ENCODE measurements at regions not wholly inside any gene's neighbourhood (a gene's known extent, or its start where the extent isn't known, plus 50 kb on each side); places are given as distances from the start of the nearest gene placed in this dataset.

- Histone ChIP-seq H3K4me2 (ENCODE audit: low read depth, low read length) (no peak overlapping the region), H3K4ac (ENCODE audit: low read depth, low read length) (no peak overlapping the region), H3K27ac (ENCODE audit: insufficient read depth, low read length) (no peak overlapping the region), H3K23ac (ENCODE audit: low read depth, low read length) (no peak overlapping the region), H3K9me1 (ENCODE audit: insufficient read depth, low read length) (no peaks in the 10 kb centered on the region), H3K4me1 (ENCODE audit: control insufficient read depth, insufficient read depth, low read length) (no peaks in the 10 kb centered on the region), H2AK5ac (ENCODE audit: low read depth, low read length) (no peak overlapping the region), H2BK15ac (ENCODE audit: low read depth, low read length) (no peak overlapping the region), H3K79me1 (ENCODE audit: low read depth in 1 of 2, low read length in 2 of 2) (no peaks in the 10 kb centered on the region), H2AK9ac (replicated peaks; ENCODE audit: low read depth, low read length, poor library complexity) (no peak overlapping the region), H3K9ac (ENCODE audit: low read depth, low read length) (no peak overlapping the region), H2AFZ (replicated peaks; ENCODE audit: low read length, poor library complexity) (no peak overlapping the region), H2BK20ac (ENCODE audit: low read depth, low read length) (no peak overlapping the region), H2BK120ac (ENCODE audit: low read depth, low read length) (no peak overlapping the region), H3K18ac (ENCODE audit: low read depth, low read length) (no peak overlapping the region), H4K91ac (ENCODE audit: insufficient read depth, low read depth, low read length) (no peak overlapping the region), H3K9me3 (ENCODE audit: control insufficient read depth, insufficient read depth, low read length) (no peaks in the 10 kb centered on the region), H3K56ac (ENCODE audit: extremely low read depth, insufficient read depth, low read length) (no peak overlapping the region), H3K36me3 (ENCODE audit: control insufficient read depth, insufficient read depth, low read length) (no peaks in the 10 kb centered on the region), H2BK5ac (ENCODE audit: low read depth, low read length, poor library complexity, severe bottlenecking) (no peak overlapping the region), H4K8ac (ENCODE audit: low read depth in 2 of 2, low read length in 2 of 2) (no peak overlapping the region), H4K5ac (ENCODE audit: low read depth, low read length) (no peak overlapping the region), H3K4me3 (ENCODE audit: insufficient read depth, low read depth, low read length) (no peak overlapping the region), H3K27me3 (ENCODE audit: control insufficient read depth, insufficient read depth, low read length) (no peaks in the 10 kb centered on the region), H3K14ac (replicated peaks; ENCODE audit: low read depth, low read length) (no peak overlapping the region), H4K20me1 (ENCODE audit: insufficient read depth, low read length) (no peaks in the 10 kb centered on the region)
- TF ChIP-seq RCOR1 (IDR thresholded peaks at IDR 0.05; ENCODE audit: insufficient replicate concordance, low read length) (no peak), MXI1 (IDR thresholded peaks at IDR 0.05; ENCODE audit: borderline replicate concordance, low read depth, low read length) (no peak)
- intact Hi-C loops (cut with micrococcal nuclease): no loop called here
- no TSS peak for BruUV-seq (replicated peaks)
- DNase-seq (no peak), ATAC-seq (ENCODE audit: low read depth) (no peak)
- in situ Hi-C loops (cut with MboI; ENCODE audit: low sequenced_read_pairs): no loop called here
- POLR2A ChIA-PET (ENCODE audit: unreplicated experiment): no interaction called here
- CTCF ChIA-PET: no interaction called here
- 30% methylated on average over 3 of the region's 4 CpGs; no CpG with 5 or more reads in 1 of the 2 experiments for WGBS, 2 experiments (ENCODE audit: extremely low coverage in 2 of 2, insufficient read length in 1 of 2)
- dilution Hi-C loops (cut with HindIII; ENCODE audit: low sequenced_read_pairs, unreplicated experiment): no loop called here
These were observed 147.5 kb downstream of the NDFIP2 start for GRCh38 chr13:79628463-79628862.

Data from IMR-90 (cell line).